ENCODE measurements at regions not wholly inside any gene's neighbourhood (a gene's known extent, or its start where the extent isn't known, plus 50 kb on each side); places are given as distances from the start of the nearest gene placed in this dataset.

- H3K9ac ChIP-seq (ENCODE audit: insufficient read depth, low read depth, low read length): no peak overlapping the region
- ChIA-PET POLR2A (no interaction called here), CTCF (ENCODE audit: low intra/inter-chr PET ratio, low total read pairs) (no interaction called here)
- ATAC-seq: no peak
- H3K4me1 ChIP-seq (ENCODE audit: insufficient read depth, low read length): no peaks in the 10 kb centered on the region
- no peak overlapping the region for H3K4me2 ChIP-seq (ENCODE audit: low read depth, low read length)
- DNase-seq (ENCODE audit: low spot score): no peak
- H2AFZ ChIP-seq (ENCODE audit: low read length): no peak overlapping the region
- BruUV-seq (replicated peaks): no TSS peak
- H3K9me3 ChIP-seq (ENCODE audit: low read length): no peaks in the 10 kb centered on the region
- intact Hi-C loops (cut with micrococcal nuclease; ENCODE audit: unreplicated experiment): no loop called here
- H3K79me2 ChIP-seq (ENCODE audit: insufficient read depth, low read length): no peaks in the 10 kb centered on the region
- peaks cover 0 to 4% of the 10 kb centered on the region in 2 experiments; a peak in 2 of 5 replicates for H3K27me3 ChIP-seq (ENCODE audit: control insufficient read depth in 1 of 2, insufficient read depth in 2 of 2, low read length in 2 of 2)
- no peak overlapping the region for H3K4me3 ChIP-seq (replicated peaks in 1 of 3; ENCODE audit: insufficient read depth in 1 of 3, low read depth in 2 of 3, low read length in 3 of 3)
- H3K36me3 ChIP-seq (replicated peaks in 1 of 2; ENCODE audit: control insufficient read depth in 1 of 2, insufficient read depth in 2 of 2, low read length in 2 of 2): no peaks in the 10 kb centered on the region
- no peaks in the 10 kb centered on the region for H4K20me1 ChIP-seq (ENCODE audit: insufficient read depth, low read length)
- FAIRE-seq: no peak
- in situ Hi-C loops (cut with HindIII; ENCODE audit: extremely low pct_ligation_motif_present, low pct_unique_long_range_greater_than_20kb): no loop called here
- 20% methylated on average over 1 of the region's 4 CpGs for WGBS (ENCODE audit: low lambda C conversion rate)
- no peak overlapping the region for H3K27ac ChIP-seq (ENCODE audit: extremely low read length, insufficient read depth, low read length)
- TF ChIP-seq KAT8 (CRISPR knock-in tag; IDR thresholded peaks at IDR 0.05) (no peak), ZNF687 (CRISPR knock-in tag; IDR thresholded peaks at IDR 0.05) (no peak), AHDC1 (CRISPR knock-in tag; IDR thresholded peaks at IDR 0.05; ENCODE audit: borderline replicate concordance) (no peak), ZNF557 (CRISPR knock-in tag; IDR thresholded peaks at IDR 0.05) (no peak), SUZ12 (IDR thresholded peaks at IDR 0.05; ENCODE audit: low read depth, low read length) (no peak), ZNF264 (CRISPR knock-in tag; IDR thresholded peaks at IDR 0.05) (no peak)
Observed at GRCh38 chr18:7485616-7486015, 81.5 kb upstream of the PTPRM start.
